ENCODE measurements at regions not wholly inside any gene's neighbourhood (a gene's known extent, or its start where the extent isn't known, plus 50 kb on each side); places are given as distances from the start of the nearest gene placed in this dataset.

DNA sequence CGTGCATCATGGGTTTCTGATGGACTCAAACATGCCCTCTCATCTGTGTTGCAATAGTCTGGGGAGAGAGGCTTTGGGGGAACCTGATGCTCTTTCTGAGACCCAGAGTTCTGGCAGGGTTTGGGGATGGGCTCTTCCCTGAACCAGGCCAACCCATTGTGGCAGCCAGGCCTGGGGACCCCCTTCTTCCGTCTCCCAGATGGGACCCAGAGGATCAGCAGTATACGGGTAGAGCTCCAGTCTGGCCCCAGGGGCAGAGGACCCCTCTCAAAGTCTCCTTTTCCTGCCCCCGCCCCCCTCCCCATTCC lies 333.7 kb downstream of the DYSF start:
- TF ChIP-seq, protein P1, sequence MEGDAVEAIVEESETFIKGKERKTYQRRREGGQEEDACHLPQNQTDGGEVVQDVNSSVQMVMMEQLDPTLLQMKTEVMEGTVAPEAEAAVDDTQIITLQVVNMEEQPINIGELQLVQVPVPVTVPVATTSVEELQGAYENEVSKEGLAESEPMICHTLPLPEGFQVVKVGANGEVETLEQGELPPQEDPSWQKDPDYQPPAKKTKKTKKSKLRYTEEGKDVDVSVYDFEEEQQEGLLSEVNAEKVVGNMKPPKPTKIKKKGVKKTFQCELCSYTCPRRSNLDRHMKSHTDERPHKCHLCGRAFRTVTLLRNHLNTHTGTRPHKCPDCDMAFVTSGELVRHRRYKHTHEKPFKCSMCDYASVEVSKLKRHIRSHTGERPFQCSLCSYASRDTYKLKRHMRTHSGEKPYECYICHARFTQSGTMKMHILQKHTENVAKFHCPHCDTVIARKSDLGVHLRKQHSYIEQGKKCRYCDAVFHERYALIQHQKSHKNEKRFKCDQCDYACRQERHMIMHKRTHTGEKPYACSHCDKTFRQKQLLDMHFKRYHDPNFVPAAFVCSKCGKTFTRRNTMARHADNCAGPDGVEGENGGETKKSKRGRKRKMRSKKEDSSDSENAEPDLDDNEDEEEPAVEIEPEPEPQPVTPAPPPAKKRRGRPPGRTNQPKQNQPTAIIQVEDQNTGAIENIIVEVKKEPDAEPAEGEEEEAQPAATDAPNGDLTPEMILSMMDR (IDR thresholded peaks at IDR 0.05; ENCODE audit: low read depth, low read length), result no peak
- no peak for TF ChIP-seq EZH2phosphoT487 (IDR thresholded peaks at IDR 0.05; ENCODE audit: low read depth)
